Adrenal gland (tissue), 5 donors: ENCODE measurements at regions not wholly inside any gene's neighbourhood (a gene's known extent, or its start where the extent isn't known, plus 50 kb on each side); places are given as distances from the start of the nearest gene placed in this dataset.

Experiments
- CTCF ChIP-seq, 6 experiments: fragments of 450-650 bp in 4 of 6; fragments of 200-600 bp in 2 of 6; sonication (generic) in 1 of 6; IDR thresholded peaks; 1 replicate in 5 of 6; 2 replicates in 1 of 6; pipeline versions ENCODE4 v1.5.1 to v1.8.0; 2016 to 2021; ENCODE audit warnings: antibody characterized with exemption in 6 of 6, mild to moderate bottlenecking in 2 of 6, moderate library complexity in 1 of 6
- POLR2A ChIP-seq, 2 donors: fragments of 450-650 bp; IDR thresholded peaks; one replicate each; pipeline ENCODE4 v1.6.1; 2017; ENCODE audit warnings: antibody characterized with exemption in 2 of 2, mild to moderate bottlenecking in 2 of 2, moderate library complexity in 1 of 2
- donor health status: DM: no; HTN: no; CAD: no.

GRCh38 chr6:113669606-113670005, 187.5 kb upstream of the MARCKS start:
- no peak for TF ChIP-seq CTCF (IDR thresholded peaks at IDR 0.05)
- no peak for TF ChIP-seq POLR2A (IDR thresholded peaks at IDR 0.05)
